Neural progenitor cell (in vitro differentiated cells): ENCODE measurements at regions not wholly inside any gene's neighbourhood (a gene's known extent, or its start where the extent isn't known, plus 50 kb on each side); places are given as distances from the start of the nearest gene placed in this dataset.

Experiments used
- DNase-seq: peaks from one replicate; pipeline ENCODE4 v3.0.0-alpha.2; 2016; ENCODE audit warnings: low spot score
- H2AFZ ChIP-seq: fragments of 200-600 bp; sonication (generic); replicated peaks from 2 replicates; pipeline ENCODE4 v1.6.1; 2016; ENCODE audit warnings: antibody characterized with exemption
- H3F3A ChIP-seq: fragments of 200-600 bp; sonication (generic); 2 replicates; pipeline ENCODE4 v1.6.1; 2016; ENCODE audit warnings: antibody characterized with exemption, low read depth
- H3K27ac ChIP-seq: fragments of 200-600 bp; sonication (generic); 2 replicates; pipeline ENCODE4 v1.5.1; 2016; ENCODE audit warnings: mild to moderate bottlenecking
- H3K27me3 ChIP-seq: fragments of 200-600 bp; sonication (generic); 2 replicates; pipeline ENCODE4 v1.6.1; 2016; ENCODE audit warnings: mild to moderate bottlenecking, moderate library complexity
- H3K36me3 ChIP-seq: fragments of 200-600 bp; sonication (generic); 2 replicates; pipeline ENCODE4 v1.5.1; 2016
- H3K4me1 ChIP-seq: fragments of 200-600 bp; sonication (generic); 2 replicates; pipeline ENCODE4 v1.6.1; 2016; ENCODE audit warnings: mixed run types
- H3K4me2 ChIP-seq: fragments of 200-600 bp; sonication (generic); 2 replicates; pipeline ENCODE4 v1.6.1; 2016
- H3K4me3 ChIP-seq: fragments of 200-600 bp; sonication (generic); 2 replicates; pipeline ENCODE4 v1.5.1; 2016
- H3K79me2 ChIP-seq: fragments of 200-600 bp; sonication (generic); 2 replicates; pipeline ENCODE4 v1.6.1; 2016; ENCODE audit warnings: low read depth
- H3K9ac ChIP-seq: fragments of 200-600 bp; sonication (generic); 2 replicates; pipeline ENCODE4 v1.6.1; 2016
- H3K9me3 ChIP-seq: fragments of 200-600 bp; sonication (generic); 2 replicates; pipeline ENCODE4 v1.5.1; 2016; ENCODE audit warnings: low read depth
- H4K20me1 ChIP-seq: fragments of 200-600 bp; sonication (generic); 2 replicates; pipeline ENCODE4 v1.6.1; 2016; ENCODE audit warnings: low read depth
- H3K27ac Mint-ChIP-seq: 3 replicates; pipeline ENCODE4 v1.8.0; 2021; ENCODE audit warnings: mixed read lengths
- H3K27me3 Mint-ChIP-seq: 2 replicates; pipeline ENCODE4 v1.8.0; 2022; ENCODE audit warnings: low read depth, mild to moderate bottlenecking, inconsistent platforms, moderate library complexity, mixed read lengths; ENCODE audit not compliant: insufficient read depth
- H3K36me3 Mint-ChIP-seq: 3 replicates; pipeline ENCODE4 v1.8.0; 2021; ENCODE audit warnings: mixed read lengths
- H3K4me1 Mint-ChIP-seq: 3 replicates; pipeline ENCODE4 v1.8.0; 2021; ENCODE audit warnings: mixed read lengths
- H3K4me3 Mint-ChIP-seq: 3 replicates; pipeline ENCODE4 v1.8.0; 2021; ENCODE audit warnings: mild to moderate bottlenecking, moderate library complexity, mixed read lengths
- H3K9me3 Mint-ChIP-seq: 3 replicates; pipeline ENCODE4 v1.8.0; 2020; ENCODE audit warnings: mixed read lengths
- EZH2 ChIP-seq: fragments of 200-600 bp; sonication (generic); IDR thresholded peaks from 2 replicates; pipeline ENCODE4 v1.6.1; 2017; ENCODE audit warnings: antibody characterized with exemption, mild to moderate bottlenecking, moderate library complexity
- EZH2phosphoT487 ChIP-seq: fragments of 200-600 bp; sonication (generic); IDR thresholded peaks from 2 replicates; pipeline ENCODE4 v1.6.1; 2017; ENCODE audit warnings: antibody characterized with exemption
- TF ChIP-seq, protein P1 (sequence below): fragments of 200-600 bp; sonication (generic); IDR thresholded peaks from 2 replicates; pipeline ENCODE4 v1.5.1; 2017; ENCODE audit warnings: antibody characterized with exemption, mild to moderate bottlenecking

DNA sequence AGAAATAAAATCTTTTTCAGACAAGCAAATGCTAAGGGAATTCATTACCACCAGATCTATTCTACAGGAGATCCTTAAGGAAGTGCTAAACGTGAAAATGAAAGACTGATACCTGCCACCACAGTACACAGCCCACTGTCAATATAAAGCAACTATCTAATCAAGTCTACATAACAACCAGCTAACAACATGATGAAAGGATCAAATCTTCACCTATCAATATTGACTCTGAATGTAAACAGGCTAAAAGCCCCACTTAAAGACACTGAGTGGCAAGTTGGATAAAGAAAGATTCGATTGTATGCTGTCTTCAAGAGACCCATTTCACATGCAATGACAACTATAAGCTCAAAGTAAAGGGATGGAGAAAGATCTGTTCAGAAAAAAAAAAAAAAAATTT lies 492.4 kb downstream of the COL11A1 start:
- H3K36me3 ChIP-seq, result no peaks in the 10 kb centered on the region
- H3K4me3 Mint-ChIP-seq, result no peak overlapping the region

GRCh38 chr1:102595106-102595505 lies 513.2 kb downstream of the COL11A1 start:
- Histone ChIP-seq H2AFZ (no peak overlapping the region), H3K79me2 (no peaks in the 10 kb centered on the region), H3K9me3 (no peaks in the 10 kb centered on the region), H4K20me1 (no peaks in the 10 kb centered on the region), H3K27me3 (no peaks in the 10 kb centered on the region), H3K27ac (no peak overlapping the region), H3K4me1 (no peaks in the 10 kb centered on the region), H3K4me3 (no peak overlapping the region), H3F3A (no peaks in the 10 kb centered on the region), H3K4me2 (no peak overlapping the region), H3K36me3 (no peaks in the 10 kb centered on the region), H3K9ac (no peak overlapping the region)
- H3K27ac Mint-ChIP-seq, result no peak overlapping the region
- no peak for TF ChIP-seq EZH2
- TF ChIP-seq, protein P1, sequence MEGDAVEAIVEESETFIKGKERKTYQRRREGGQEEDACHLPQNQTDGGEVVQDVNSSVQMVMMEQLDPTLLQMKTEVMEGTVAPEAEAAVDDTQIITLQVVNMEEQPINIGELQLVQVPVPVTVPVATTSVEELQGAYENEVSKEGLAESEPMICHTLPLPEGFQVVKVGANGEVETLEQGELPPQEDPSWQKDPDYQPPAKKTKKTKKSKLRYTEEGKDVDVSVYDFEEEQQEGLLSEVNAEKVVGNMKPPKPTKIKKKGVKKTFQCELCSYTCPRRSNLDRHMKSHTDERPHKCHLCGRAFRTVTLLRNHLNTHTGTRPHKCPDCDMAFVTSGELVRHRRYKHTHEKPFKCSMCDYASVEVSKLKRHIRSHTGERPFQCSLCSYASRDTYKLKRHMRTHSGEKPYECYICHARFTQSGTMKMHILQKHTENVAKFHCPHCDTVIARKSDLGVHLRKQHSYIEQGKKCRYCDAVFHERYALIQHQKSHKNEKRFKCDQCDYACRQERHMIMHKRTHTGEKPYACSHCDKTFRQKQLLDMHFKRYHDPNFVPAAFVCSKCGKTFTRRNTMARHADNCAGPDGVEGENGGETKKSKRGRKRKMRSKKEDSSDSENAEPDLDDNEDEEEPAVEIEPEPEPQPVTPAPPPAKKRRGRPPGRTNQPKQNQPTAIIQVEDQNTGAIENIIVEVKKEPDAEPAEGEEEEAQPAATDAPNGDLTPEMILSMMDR, result no peak
- no peak for TF ChIP-seq EZH2phosphoT487
- DNase-seq, result no peak
- H3K9me3 Mint-ChIP-seq, result no peaks in the 10 kb centered on the region
- H3K4me1 Mint-ChIP-seq, result no peaks in the 10 kb centered on the region
- H3K4me3 Mint-ChIP-seq, result no peak overlapping the region
- H3K36me3 Mint-ChIP-seq, result no peaks in the 10 kb centered on the region
- no peaks in the 10 kb centered on the region for H3K27me3 Mint-ChIP-seq

More for the DNA sequence above, 492.4 kb downstream of the COL11A1 start:
- Histone ChIP-seq H3K4me2 (no peak overlapping the region), H4K20me1 (no peaks in the 10 kb centered on the region), H2AFZ (no peak overlapping the region), H3K79me2 (no peaks in the 10 kb centered on the region), H3K27ac (no peak overlapping the region), H3K4me3 (no peak overlapping the region), H3K4me1 (no peaks in the 10 kb centered on the region), H3F3A (no peaks in the 10 kb centered on the region), H3K27me3 (no peaks in the 10 kb centered on the region), H3K9me3 (no peaks in the 10 kb centered on the region), H3K9ac (no peak overlapping the region)
- TF ChIP-seq EZH2, result no peak
- TF ChIP-seq EZH2phosphoT487, result no peak
- TF ChIP-seq, protein P1, result no peak
- Mint-ChIP-seq H3K9me3 (no peaks in the 10 kb centered on the region), H3K27me3 (no peaks in the 10 kb centered on the region), H3K36me3 (no peaks in the 10 kb centered on the region), H3K27ac (no peak overlapping the region), H3K4me1 (no peaks in the 10 kb centered on the region)
- no peak for DNase-seq

DNA sequence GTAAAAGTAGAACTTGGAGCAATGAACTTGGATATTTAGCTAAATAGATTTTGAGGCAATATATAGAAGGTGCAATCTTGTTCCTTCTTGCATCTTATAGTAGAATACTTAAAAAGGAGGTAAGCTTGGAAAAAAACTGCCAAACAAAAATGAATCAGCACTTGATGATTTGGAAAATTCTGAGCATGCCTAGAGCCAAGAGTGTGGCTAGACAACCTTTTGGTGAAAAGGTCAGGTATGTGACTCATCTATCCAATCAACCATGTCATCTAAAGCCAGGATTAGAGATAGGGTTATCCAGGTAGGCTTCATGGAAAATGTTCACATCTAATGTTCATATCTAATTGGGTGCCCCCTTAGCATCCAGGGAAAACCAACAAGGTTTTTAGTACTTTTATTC lies 515.0 kb downstream of the COL11A1 start:
- Histone ChIP-seq H3K79me2 (no peaks in the 10 kb centered on the region), H3K36me3 (no peaks in the 10 kb centered on the region), H2AFZ (no peak overlapping the region), H3K4me2 (no peak overlapping the region), H3K4me1 (no peaks in the 10 kb centered on the region), H3K9ac (no peak overlapping the region), H3F3A (no peaks in the 10 kb centered on the region), H3K9me3 (no peaks in the 10 kb centered on the region), H4K20me1 (no peaks in the 10 kb centered on the region), H3K27me3 (no peaks in the 10 kb centered on the region), H3K4me3 (no peak overlapping the region), H3K27ac (no peak overlapping the region)
- DNase-seq, result no peak
- Mint-ChIP-seq H3K27ac (no peak overlapping the region), H3K4me3 (no peak overlapping the region), H3K27me3 (no peaks in the 10 kb centered on the region), H3K4me1 (no peaks in the 10 kb centered on the region), H3K9me3 (no peaks in the 10 kb centered on the region), H3K36me3 (no peaks in the 10 kb centered on the region)
- no peak for TF ChIP-seq EZH2
- TF ChIP-seq EZH2phosphoT487, result no peak
- TF ChIP-seq, protein P1, result no peak

- no peaks in the 10 kb centered on the region for H3K36me3 Mint-ChIP-seq
- no peak for DNase-seq
- H2AFZ ChIP-seq, result peak overlapping the region; percentile 35
- H4K20me1 ChIP-seq, result no peaks in the 10 kb centered on the region
- no peaks in the 10 kb centered on the region for H3F3A ChIP-seq
- H3K36me3 ChIP-seq, result no peaks in the 10 kb centered on the region
- H3K79me2 ChIP-seq, result no peaks in the 10 kb centered on the region
- TF ChIP-seq EZH2phosphoT487 (no peak), EZH2 (no peak)
- TF ChIP-seq, protein P1, result no peak
- no peaks in the 10 kb centered on the region for H3K4me1 Mint-ChIP-seq
- no peak overlapping the region for H3K27ac Mint-ChIP-seq
- no peak overlapping the region for H3K4me3 Mint-ChIP-seq
- H3K27me3 ChIP-seq, result no peaks in the 10 kb centered on the region
- H3K27ac ChIP-seq, result no peak overlapping the region
- no peak overlapping the region for H3K4me3 ChIP-seq
- no peaks in the 10 kb centered on the region for H3K9me3 ChIP-seq
- H3K9ac ChIP-seq, result no peak overlapping the region
- H3K4me1 ChIP-seq, result no peaks in the 10 kb centered on the region
- no peak overlapping the region for H3K4me2 ChIP-seq
- H3K9me3 Mint-ChIP-seq, result no peaks in the 10 kb centered on the region
- no peaks in the 10 kb centered on the region for H3K27me3 Mint-ChIP-seq
Measured at GRCh38 chr1:102588536-102588935, 519.8 kb downstream of the COL11A1 start.
